Liver (tissue), 8 donors: ENCODE measurements at regions not wholly inside any gene's neighbourhood (a gene's known extent, or its start where the extent isn't known, plus 50 kb on each side); places are given as distances from the start of the nearest gene placed in this dataset.

ENCODE experiments used
- DNase-seq: peaks from one replicate; pipeline ENCODE4 v3.0.0-alpha.2; 2017; ENCODE audit warnings: low spot score
- H3K27ac ChIP-seq, 2 donors: one replicate each; pipeline ENCODE4 v1.7.0; 2013; ENCODE audit warnings: inconsistent platforms in 2 of 2, low read length in 2 of 2, control low read depth in 1 of 2, low read depth in 1 of 2, mild to moderate bottlenecking in 1 of 2
- H3K27me3 ChIP-seq, 4 donors: one replicate each; pipeline versions ENCODE4 v1.6.1 to v1.7.0; 2013; ENCODE audit warnings: low read length in 3 of 4, inconsistent platforms in 1 of 4, mild to moderate bottlenecking in 1 of 4, moderate library complexity in 1 of 4; ENCODE audit not compliant: control insufficient read depth in 4 of 4, insufficient read depth in 4 of 4
- H3K36me3 ChIP-seq, 4 donors: one replicate each; pipeline versions ENCODE4 v1.6.1 to v1.7.0; 2013; ENCODE audit warnings: low read length in 3 of 4, mild to moderate bottlenecking in 3 of 4, low read depth in 1 of 4, moderate library complexity in 1 of 4; ENCODE audit not compliant: control insufficient read depth in 4 of 4, insufficient read depth in 3 of 4
- H3K4me1 ChIP-seq, 4 donors: one replicate each; pipeline versions ENCODE4 v1.6.1 to v1.7.0; 2013; ENCODE audit warnings: low read length in 3 of 4, mild to moderate bottlenecking in 3 of 4, moderate library complexity in 1 of 4; ENCODE audit not compliant: control insufficient read depth in 4 of 4, insufficient read depth in 4 of 4
- H3K4me3 ChIP-seq, 3 donors: one replicate each; pipeline versions ENCODE4 v1.6.1 to v1.7.0; 2013; ENCODE audit warnings: low read length in 3 of 3, control low read depth in 1 of 3, low read depth in 1 of 3, mild to moderate bottlenecking in 1 of 3
- H3K9ac ChIP-seq, 2 donors: one replicate each; pipeline ENCODE4 v1.7.0; 2013; ENCODE audit warnings: low read length in 2 of 2, mild to moderate bottlenecking in 2 of 2, moderate library complexity in 2 of 2, control low read depth in 1 of 2, low read depth in 1 of 2
- H3K9me3 ChIP-seq, 4 donors: one replicate each; pipeline versions ENCODE4 v1.6.1 to v1.7.0; 2013; ENCODE audit warnings: low read length in 3 of 4; ENCODE audit not compliant: control insufficient read depth in 4 of 4
- ATF3 ChIP-seq: IDR thresholded peaks from 2 replicates; pipeline ENCODE4 v1.6.1; 2016; ENCODE audit warnings: antibody characterized with exemption
- CTCF ChIP-seq: fragments of 150-350 bp; IDR thresholded peaks from 2 replicates; pipeline ENCODE4 v1.5.1; 2017; ENCODE audit warnings: improper control_type of control experiment, low read depth, low read length; ENCODE audit not compliant: missing input control
- EGR1 ChIP-seq, 2 donors: IDR thresholded peaks; 2 replicates each; pipeline ENCODE4 v1.6.1; 2016 to 2018; ENCODE audit warnings: antibody characterized with exemption in 2 of 2, low read depth in 2 of 2
- FOXA1 ChIP-seq: IDR thresholded peaks from 2 replicates; pipeline ENCODE4 v1.6.1; 2016; ENCODE audit warnings: antibody characterized with exemption
- FOXA2 ChIP-seq: IDR thresholded peaks from 2 replicates; pipeline ENCODE4 v1.6.1; 2016; ENCODE audit warnings: antibody characterized with exemption
- GABPA ChIP-seq, 2 donors: IDR thresholded peaks in 1 of 2; conservative IDR thresholded peaks in 1 of 2; 2 replicates each; pipeline ENCODE4 v1.6.1; 2016; ENCODE audit warnings: antibody characterized with exemption in 2 of 2, mild to moderate bottlenecking in 1 of 2, moderate library complexity in 1 of 2
- HNF4A ChIP-seq, 2 donors: conservative IDR thresholded peaks; 2 replicates each; pipeline ENCODE4 v1.6.1; 2016; ENCODE audit warnings: antibody characterized with exemption in 2 of 2, mild to moderate bottlenecking in 2 of 2
- HNF4G ChIP-seq: IDR thresholded peaks from 2 replicates; pipeline ENCODE4 v1.6.1; 2016; ENCODE audit warnings: antibody characterized with exemption
- MAX ChIP-seq: IDR thresholded peaks from 2 replicates; pipeline ENCODE4 v1.6.1; 2016; ENCODE audit warnings: antibody characterized with exemption
- NR2F2 ChIP-seq: IDR thresholded peaks from 2 replicates; pipeline ENCODE4 v1.6.1; 2016; ENCODE audit warnings: antibody characterized with exemption
- REST ChIP-seq: IDR thresholded peaks from 2 replicates; pipeline ENCODE4 v1.6.1; 2016; ENCODE audit warnings: antibody characterized with exemption, mild to moderate bottlenecking
- RXRA ChIP-seq, 2 donors: IDR thresholded peaks; 2 replicates each; pipeline ENCODE4 v1.6.1; 2017 to 2018; ENCODE audit warnings: antibody characterized with exemption in 2 of 2, mild to moderate bottlenecking in 1 of 2
- TAF1 ChIP-seq: conservative IDR thresholded peaks from 2 replicates; pipeline ENCODE4 v1.6.1; 2016; ENCODE audit warnings: antibody characterized with exemption, mild to moderate bottlenecking
- YY1 ChIP-seq: IDR thresholded peaks from 2 replicates; pipeline ENCODE4 v1.6.1; 2016; ENCODE audit warnings: antibody characterized with exemption, mild to moderate bottlenecking
- WGBS: extraction: QIAGEN DNeasy Blood & Tissue Kit; methylation state at CpG from one replicate; pipeline ENCODE4 v1.1.7; 2013; 5-methylcytosine and 5-hydroxymethylcytosine counted together
- donor health status: healthy.
- donor health status: healthy.
- donor health status: healthy.
- donor health status: healthy.
- donor health status: healthy.

- WGBS = 76% methylated on average over 14 of the region's 14 CpGs
- DNase-seq = no peak
- TF ChIP-seq TAF1 (no peak), MAX (no peak), EGR1 (IDR thresholded peaks at IDR 0.05; ENCODE audit: low read depth in 2 of 2) (no peak), HNF4G (no peak), HNF4A (conservative IDR thresholded peaks at IDR 0.05) (no peak), RXRA (IDR thresholded peaks at IDR 0.05) (no peak), CTCF (no peak), ATF3 (no peak), FOXA1 (no peak), FOXA2 (no peak)
Measured at GRCh38 chr15:52857937-52858781, 68.0 kb upstream of the ONECUT1 start.

GRCh38 chr15:52857471-52857870 is 67.3 kb upstream of the ONECUT1 start:
- no peaks in the 10 kb centered on the region for H3K9me3 ChIP-seq
- H3K9ac ChIP-seq = no peak overlapping the region
- no peak for TF ChIP-seq HNF4A (conservative IDR thresholded peaks at IDR 0.05)
- TF ChIP-seq EGR1 (IDR thresholded peaks at IDR 0.05; ENCODE audit: low read depth in 2 of 2) = no peak
- TF ChIP-seq GABPA (IDR thresholded peaks at IDR 0.05 in 1 of 2, conservative IDR thresholded peaks at IDR 0.05 in 1 of 2) = no peak
- TF ChIP-seq MAX = no peak
- TF ChIP-seq FOXA2 = no peak
- TF ChIP-seq CTCF = no peak
- no peak for TF ChIP-seq FOXA1
- TF ChIP-seq YY1 = no peak
- TF ChIP-seq NR2F2 = no peak
- no peak for TF ChIP-seq ATF3
- no peak for TF ChIP-seq REST
- H3K4me3 ChIP-seq = no peak overlapping the region
- no peaks in the 10 kb centered on the region for H3K36me3 ChIP-seq
- H3K27ac ChIP-seq = no peak overlapping the region
- no peak for DNase-seq
- H3K4me1 ChIP-seq = no peaks in the 10 kb centered on the region
- 88% methylated on average over 7 of the region's 7 CpGs for WGBS
- H3K27me3 ChIP-seq = no peaks in the 10 kb centered on the region

More at GRCh38 chr15:52857937-52858781, 68.0 kb upstream of the ONECUT1 start:
- H3K9ac ChIP-seq = no peak overlapping the region
- H3K9me3 ChIP-seq = no peaks in the 10 kb centered on the region
- no peak overlapping the region for H3K4me3 ChIP-seq
- no peaks in the 10 kb centered on the region for H3K36me3 ChIP-seq
- no peaks in the 10 kb centered on the region for H3K4me1 ChIP-seq
- H3K27me3 ChIP-seq = no peaks in the 10 kb centered on the region
- H3K27ac ChIP-seq = no peak overlapping the region
